SK-N-SH (cell line): ENCODE measurements at regions not wholly inside any gene's neighbourhood (a gene's known extent, or its start where the extent isn't known, plus 50 kb on each side); places are given as distances from the start of the nearest gene placed in this dataset.

Experiments used
- CTCF ChIA-PET: fragments of 300-600, 350-600 bp; formaldehyde crosslinking; extraction: SDS; loops from one replicate; lab custom pipeline; 2021; lab: Yijun Ruan, JAX
- POLR2A ChIA-PET: fragments of 350-600 bp; sonication (Branson Sonifier 250); formaldehyde crosslinking; extraction: SDS; loops from one replicate; lab custom pipeline; 2020; ENCODE audit warnings: antibody characterized with exemption, inconsistent platforms; lab: Yijun Ruan, JAX
- DNase-seq: peaks from one replicate; pipeline ENCODE4 v3.0.0; 2012
- H2AFZ ChIP-seq: fragments of 200-600 bp; sonication (generic); 2 replicates; pipeline ENCODE4 v1.8.1; 2016; ENCODE audit warnings: antibody characterized with exemption, mild to moderate bottlenecking, low read depth
- H3F3A ChIP-seq: fragments of 200-600 bp; sonication (generic); replicated peaks from 2 replicates; pipeline ENCODE3; 2016; ENCODE audit warnings: antibody characterized with exemption, mild to moderate bottlenecking; ENCODE audit not compliant: insufficient read depth
- H3K27ac ChIP-seq, 2 experiments: fragments of 200-500 bp in 1 of 2; fragments of 200-600 bp in 1 of 2; sonication (Bioruptor generic) in 1 of 2; sonication (generic), shearing (Covaris generic) in 1 of 2; 2 replicates each; pipeline versions ENCODE4 v1.5.1 to v1.6.1; 2014 to 2016; ENCODE audit warnings: low read depth in 2 of 2, inconsistent platforms in 1 of 2, low read length in 1 of 2, mild to moderate bottlenecking in 1 of 2, mixed read lengths in 1 of 2
- H3K27me3 ChIP-seq: fragments of 200-600 bp; sonication (generic), shearing (Covaris generic); 2 replicates; pipeline ENCODE4 v1.6.1; 2016; ENCODE audit warnings: mixed run types; ENCODE audit not compliant: insufficient read depth
- H3K36me3 ChIP-seq, 2 experiments: fragments of 200-500 bp in 1 of 2; fragments of 200-600 bp in 1 of 2; sonication (Bioruptor generic) in 1 of 2; sonication (generic) in 1 of 2; replicated peaks in 1 of 2; 2 replicates each; pipeline versions ENCODE3 to v1.5.1; 2014 to 2016; ENCODE audit warnings: low read length in 1 of 2, mild to moderate bottlenecking in 1 of 2; ENCODE audit not compliant: insufficient read depth in 2 of 2, control insufficient read depth in 1 of 2
- H3K4me1 ChIP-seq, 2 experiments: fragments of 200-500 bp in 1 of 2; fragments of 200-600 bp in 1 of 2; sonication (Bioruptor generic) in 1 of 2; sonication (generic), shearing (Covaris generic) in 1 of 2; 2 replicates each; pipeline versions ENCODE4 v1.5.1 to v1.6.1; 2014 to 2016; ENCODE audit warnings: low read depth in 1 of 2, low read length in 1 of 2, mixed run types in 1 of 2; ENCODE audit not compliant: insufficient read depth in 2 of 2, control insufficient read depth in 1 of 2
- H3K4me2 ChIP-seq: fragments of 200-600 bp; sonication (generic), shearing (Covaris generic); 2 replicates; pipeline ENCODE4 v1.6.1; 2017; ENCODE audit warnings: mixed run types
- H3K4me3 ChIP-seq, 2 experiments: fragments of 200-500 bp in 1 of 2; fragments of 200-600 bp in 1 of 2; sonication (Bioruptor generic) in 1 of 2; sonication (generic), shearing (Covaris generic) in 1 of 2; 2 replicates each; pipeline versions ENCODE4 v1.5.1 to v1.8.1; 2014 to 2016; ENCODE audit warnings: low read depth in 2 of 2, inconsistent platforms in 1 of 2, low read length in 1 of 2, mild to moderate bottlenecking in 1 of 2, mixed read lengths in 1 of 2, moderate library complexity in 1 of 2
- H3K79me2 ChIP-seq: fragments of 200-600 bp; sonication (generic); 2 replicates; pipeline ENCODE4 v1.8.1; 2017; ENCODE audit warnings: mild to moderate bottlenecking; ENCODE audit not compliant: insufficient read depth
- H3K9ac ChIP-seq: fragments of 200-600 bp; sonication (generic); 2 replicates; pipeline ENCODE4 v1.6.1; 2017; ENCODE audit warnings: mixed run types
- H3K9me2 ChIP-seq: fragments of 200-600 bp; sonication (generic); 2 replicates; pipeline ENCODE4 v1.6.1; 2017; ENCODE audit warnings: mixed run types
- H3K9me3 ChIP-seq: fragments of 200-600 bp; sonication (generic); 2 replicates; pipeline ENCODE4 v1.6.1; 2017; ENCODE audit warnings: mixed run types, mild to moderate bottlenecking, moderate library complexity
- H4K20me1 ChIP-seq: fragments of 200-600 bp; sonication (generic); 2 replicates; pipeline ENCODE4 v1.6.1; 2017; ENCODE audit warnings: mild to moderate bottlenecking, mixed run types; ENCODE audit not compliant: insufficient read depth
- FOXJ3 ChIP-seq: sonication (generic); formaldehyde crosslinking; IDR thresholded peaks from 2 replicates; pipeline ENCODE4 v1.5.1; 2020; ENCODE audit warnings: mild to moderate bottlenecking, missing genetic modification reagents
- FOXM1 ChIP-seq: IDR thresholded peaks from 2 replicates; pipeline ENCODE4 v1.4.0; 2012; ENCODE audit warnings: low read depth, mild to moderate bottlenecking
- JUND ChIP-seq: IDR thresholded peaks from 2 replicates; pipeline ENCODE4 v1.4.0; 2012
- MAX ChIP-seq: IDR thresholded peaks from 2 replicates; pipeline ENCODE4 v1.4.0; 2012; ENCODE audit warnings: low read depth
- MEF2A ChIP-seq: IDR thresholded peaks from 2 replicates; pipeline ENCODE4 v1.4.0; 2012; ENCODE audit warnings: low read depth, borderline replicate concordance
- PBX3 ChIP-seq: IDR thresholded peaks from 2 replicates; pipeline ENCODE4; 2012
- RCOR1 ChIP-seq: fragments of 150-350 bp; IDR thresholded peaks from 2 replicates; pipeline ENCODE4 v1.6.1; 2017; ENCODE audit warnings: antibody characterized with exemption, low read length
- RFX5 ChIP-seq: IDR thresholded peaks from 2 replicates; pipeline ENCODE4 v1.6.1; 2012; ENCODE audit warnings: mild to moderate bottlenecking, improper control_type of control experiment, low read length
- SIN3A ChIP-seq: IDR thresholded peaks from 2 replicates; pipeline ENCODE4 v1.6.1; 2012; ENCODE audit warnings: low read depth, mild to moderate bottlenecking, low read length, moderate library complexity, borderline replicate concordance
- TCF12 ChIP-seq: IDR thresholded peaks from 2 replicates; pipeline ENCODE4 v1.4.0; 2012
- WGBS: methylation state at CpG from one replicate; pipeline ENCODE4 v1.1.6; 2017; ENCODE audit warnings: low lambda C conversion rate; 5-methylcytosine and 5-hydroxymethylcytosine counted together
- TF ChIP-seq, protein P1 (sequence below): IDR thresholded peaks from 2 replicates; pipeline ENCODE4 v1.6.1; 2012; ENCODE audit warnings: mild to moderate bottlenecking, low read depth, low read length, moderate library complexity
- TF ChIP-seq, protein P2 (sequence below): IDR thresholded peaks from 2 replicates; pipeline ENCODE4 v1.4.0; 2012; ENCODE audit warnings: low read depth, borderline replicate concordance

GRCh38 chr6:4550227-4550597, 226.0 kb upstream of the CDYL start:
- Histone ChIP-seq H3K27ac (no peak overlapping the region), H3K4me3 (no peak overlapping the region), H4K20me1 (no peaks in the 10 kb centered on the region), H3K27me3 (peaks cover 9% of the 10 kb centered on the region; the same call in 1 of the 2 replicates), H2AFZ (no peak overlapping the region), H3K36me3 (no peaks in the 10 kb centered on the region)
- POLR2A ChIA-PET = no interaction called here
- TF ChIP-seq PBX3 (no peak), SIN3A (no peak)
- TF ChIP-seq, protein P1, sequence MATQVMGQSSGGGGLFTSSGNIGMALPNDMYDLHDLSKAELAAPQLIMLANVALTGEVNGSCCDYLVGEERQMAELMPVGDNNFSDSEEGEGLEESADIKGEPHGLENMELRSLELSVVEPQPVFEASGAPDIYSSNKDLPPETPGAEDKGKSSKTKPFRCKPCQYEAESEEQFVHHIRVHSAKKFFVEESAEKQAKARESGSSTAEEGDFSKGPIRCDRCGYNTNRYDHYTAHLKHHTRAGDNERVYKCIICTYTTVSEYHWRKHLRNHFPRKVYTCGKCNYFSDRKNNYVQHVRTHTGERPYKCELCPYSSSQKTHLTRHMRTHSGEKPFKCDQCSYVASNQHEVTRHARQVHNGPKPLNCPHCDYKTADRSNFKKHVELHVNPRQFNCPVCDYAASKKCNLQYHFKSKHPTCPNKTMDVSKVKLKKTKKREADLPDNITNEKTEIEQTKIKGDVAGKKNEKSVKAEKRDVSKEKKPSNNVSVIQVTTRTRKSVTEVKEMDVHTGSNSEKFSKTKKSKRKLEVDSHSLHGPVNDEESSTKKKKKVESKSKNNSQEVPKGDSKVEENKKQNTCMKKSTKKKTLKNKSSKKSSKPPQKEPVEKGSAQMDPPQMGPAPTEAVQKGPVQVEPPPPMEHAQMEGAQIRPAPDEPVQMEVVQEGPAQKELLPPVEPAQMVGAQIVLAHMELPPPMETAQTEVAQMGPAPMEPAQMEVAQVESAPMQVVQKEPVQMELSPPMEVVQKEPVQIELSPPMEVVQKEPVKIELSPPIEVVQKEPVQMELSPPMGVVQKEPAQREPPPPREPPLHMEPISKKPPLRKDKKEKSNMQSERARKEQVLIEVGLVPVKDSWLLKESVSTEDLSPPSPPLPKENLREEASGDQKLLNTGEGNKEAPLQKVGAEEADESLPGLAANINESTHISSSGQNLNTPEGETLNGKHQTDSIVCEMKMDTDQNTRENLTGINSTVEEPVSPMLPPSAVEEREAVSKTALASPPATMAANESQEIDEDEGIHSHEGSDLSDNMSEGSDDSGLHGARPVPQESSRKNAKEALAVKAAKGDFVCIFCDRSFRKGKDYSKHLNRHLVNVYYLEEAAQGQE = no peak
- TF ChIP-seq, all 33 proteins: peak for 0
- DNase-seq = no peak
- no peaks in the 10 kb centered on the region for H3F3A ChIP-seq
- H3K9me3 ChIP-seq = no peaks in the 10 kb centered on the region
- no peaks in the 10 kb centered on the region for H3K4me1 ChIP-seq
- no CpG with 5 or more reads among the region's 1 CpG for WGBS
- H3K9me2 ChIP-seq = no peaks in the 10 kb centered on the region
- no peak overlapping the region for H3K4me2 ChIP-seq
- no peaks in the 10 kb centered on the region for H3K79me2 ChIP-seq
- H3K9ac ChIP-seq = no peak overlapping the region
- CTCF ChIA-PET = no interaction called here

DNA sequence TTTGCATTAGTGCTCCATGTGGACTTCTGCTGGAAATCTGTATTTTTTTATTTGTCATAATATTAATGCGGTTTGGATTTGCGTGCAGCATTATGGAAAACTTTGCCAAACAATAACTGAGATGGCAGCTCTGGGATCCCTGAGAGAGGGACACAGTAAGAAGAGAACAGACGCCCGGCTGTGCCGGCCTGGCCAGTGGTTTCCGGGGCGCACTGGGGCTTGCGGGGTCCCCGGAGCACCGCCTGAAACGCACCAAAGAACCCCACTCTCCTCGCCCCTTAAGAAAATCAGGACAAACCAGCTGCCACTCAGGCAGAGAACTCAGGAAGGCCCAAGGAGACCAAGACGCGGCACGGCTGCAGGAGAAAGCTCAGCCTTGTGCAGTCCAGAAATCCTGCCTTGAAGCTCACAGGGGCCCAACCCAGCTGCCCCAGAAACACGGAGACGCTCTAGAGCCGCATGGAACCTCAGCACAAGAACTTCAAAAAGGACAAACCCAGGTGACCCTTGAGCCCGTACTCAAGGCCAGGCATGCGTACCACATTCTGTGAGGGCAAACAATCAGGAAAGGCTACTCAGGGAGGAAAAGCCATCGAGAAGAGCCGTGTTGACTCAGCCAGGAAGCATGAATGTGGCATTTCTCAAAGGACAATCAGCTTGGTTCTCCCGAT, 226.5 kb upstream of the CDYL start:
- H2AFZ ChIP-seq = no peak overlapping the region
- 49% methylated on average over 9 of the region's 23 CpGs for WGBS
- H3K27ac ChIP-seq = no peak overlapping the region
- no peak overlapping the region for H3K9ac ChIP-seq
- no peaks in the 10 kb centered on the region for H3F3A ChIP-seq
- H3K4me3 ChIP-seq = no peak overlapping the region
- H3K9me3 ChIP-seq = no peaks in the 10 kb centered on the region
- CTCF ChIA-PET = no interaction called here
- H3K4me1 ChIP-seq = no peaks in the 10 kb centered on the region
- TF ChIP-seq FOXJ3 (CRISPR knock-in tag) = no peak
- no peak for TF ChIP-seq RCOR1
- TF ChIP-seq MAX = no peak
- TF ChIP-seq TCF12 = no peak
- no peak for TF ChIP-seq FOXM1
- TF ChIP-seq, protein P2, sequence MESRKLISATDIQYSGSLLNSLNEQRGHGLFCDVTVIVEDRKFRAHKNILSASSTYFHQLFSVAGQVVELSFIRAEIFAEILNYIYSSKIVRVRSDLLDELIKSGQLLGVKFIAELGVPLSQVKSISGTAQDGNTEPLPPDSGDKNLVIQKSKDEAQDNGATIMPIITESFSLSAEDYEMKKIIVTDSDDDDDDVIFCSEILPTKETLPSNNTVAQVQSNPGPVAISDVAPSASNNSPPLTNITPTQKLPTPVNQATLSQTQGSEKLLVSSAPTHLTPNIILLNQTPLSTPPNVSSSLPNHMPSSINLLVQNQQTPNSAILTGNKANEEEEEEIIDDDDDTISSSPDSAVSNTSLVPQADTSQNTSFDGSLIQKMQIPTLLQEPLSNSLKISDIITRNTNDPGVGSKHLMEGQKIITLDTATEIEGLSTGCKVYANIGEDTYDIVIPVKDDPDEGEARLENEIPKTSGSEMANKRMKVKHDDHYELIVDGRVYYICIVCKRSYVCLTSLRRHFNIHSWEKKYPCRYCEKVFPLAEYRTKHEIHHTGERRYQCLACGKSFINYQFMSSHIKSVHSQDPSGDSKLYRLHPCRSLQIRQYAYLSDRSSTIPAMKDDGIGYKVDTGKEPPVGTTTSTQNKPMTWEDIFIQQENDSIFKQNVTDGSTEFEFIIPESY = no peak
- no peak for TF ChIP-seq PBX3
- no peak for TF ChIP-seq JUND
- no peak for TF ChIP-seq MEF2A
- no peak for TF ChIP-seq RFX5
- H3K4me2 ChIP-seq = no peak overlapping the region
- no peaks in the 10 kb centered on the region for H3K36me3 ChIP-seq
- DNase-seq = no peak
- no peaks in the 10 kb centered on the region for H3K79me2 ChIP-seq
- POLR2A ChIA-PET = no interaction called here
- H3K9me2 ChIP-seq = no peaks in the 10 kb centered on the region
- no peaks in the 10 kb centered on the region for H4K20me1 ChIP-seq
- H3K27me3 ChIP-seq = peaks cover 9% of the 10 kb centered on the region; the same call in 1 of the 2 replicates
